ENCODE measurements at regions not wholly inside any gene's neighbourhood (a gene's known extent, or its start where the extent isn't known, plus 50 kb on each side); places are given as distances from the start of the nearest gene placed in this dataset.

DNA sequence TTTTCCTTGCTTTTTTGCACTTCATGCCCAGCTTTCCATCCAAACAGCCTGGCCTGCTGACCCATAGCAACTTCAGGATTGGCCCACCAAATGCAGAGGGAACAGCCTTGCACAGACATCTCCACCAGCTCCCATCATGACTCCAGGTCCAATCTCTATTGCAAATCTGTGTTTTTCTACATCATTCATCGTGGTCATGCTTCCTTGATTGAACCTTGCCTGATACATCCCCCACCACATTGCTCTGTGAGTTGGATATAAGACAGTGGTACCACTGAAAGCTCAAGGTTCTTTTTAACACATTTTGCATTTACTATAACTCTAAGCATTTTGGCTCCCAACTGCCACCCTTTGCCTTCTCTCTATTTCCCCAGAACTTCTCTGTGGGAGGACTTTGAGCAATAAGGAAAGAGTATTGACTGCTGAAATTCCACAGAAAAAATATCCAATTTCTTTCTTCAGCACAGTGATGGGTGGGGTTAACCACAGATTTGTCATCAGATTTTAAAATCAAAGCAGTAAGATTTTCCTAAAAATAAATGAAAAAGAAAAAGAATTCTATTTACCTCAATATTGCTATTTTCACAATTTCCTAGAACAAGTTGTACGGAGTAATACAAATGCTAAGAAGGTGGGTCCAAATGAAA is 114.6 kb upstream of the GALNT15 start:
- no peak for DNase-seq (ENCODE audit: low read depth in 1 of 2, low spot score in 1 of 2)
- in situ Hi-C loops (cut with HindIII; ENCODE audit: low pct_unique_long_range_greater_than_20kb, low sequenced_read_pairs): no loop called here
- no peak for TF ChIP-seq JUND (IDR thresholded peaks at IDR 0.05; ENCODE audit: low read depth)

DNA sequence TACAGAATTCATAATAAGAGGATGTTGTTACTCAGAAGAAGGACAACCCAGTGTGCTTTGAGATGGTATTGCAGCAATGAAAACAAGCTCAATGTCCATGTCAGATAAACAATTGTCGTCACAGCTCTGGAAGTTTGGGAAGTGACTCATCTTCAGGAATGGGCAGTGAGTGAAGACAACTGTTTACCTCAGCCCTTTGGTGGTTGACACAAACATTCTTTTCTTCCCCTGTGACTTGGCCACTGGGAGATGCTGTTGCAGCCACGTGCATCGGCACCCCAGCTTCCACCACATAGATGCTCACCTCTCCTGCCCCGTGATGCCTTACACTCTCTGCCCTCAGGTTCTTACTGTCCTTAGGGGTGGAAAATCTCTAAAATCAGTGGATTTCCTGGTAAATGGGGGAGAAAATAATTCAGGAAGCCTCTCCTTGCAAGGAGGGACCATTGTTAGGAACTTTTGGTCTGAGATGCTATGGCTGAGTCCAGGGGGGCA is 114.1 kb upstream of the GALNT15 start:
- peak; percentile 43 to 93 for DNase-seq (ENCODE audit: low read depth in 1 of 2, low spot score in 1 of 2)
- peak; percentile 72 for TF ChIP-seq JUND (IDR thresholded peaks at IDR 0.05; ENCODE audit: low read depth)
- in situ Hi-C loops (cut with HindIII; ENCODE audit: low pct_unique_long_range_greater_than_20kb, low sequenced_read_pairs): no loop called here

DNA sequence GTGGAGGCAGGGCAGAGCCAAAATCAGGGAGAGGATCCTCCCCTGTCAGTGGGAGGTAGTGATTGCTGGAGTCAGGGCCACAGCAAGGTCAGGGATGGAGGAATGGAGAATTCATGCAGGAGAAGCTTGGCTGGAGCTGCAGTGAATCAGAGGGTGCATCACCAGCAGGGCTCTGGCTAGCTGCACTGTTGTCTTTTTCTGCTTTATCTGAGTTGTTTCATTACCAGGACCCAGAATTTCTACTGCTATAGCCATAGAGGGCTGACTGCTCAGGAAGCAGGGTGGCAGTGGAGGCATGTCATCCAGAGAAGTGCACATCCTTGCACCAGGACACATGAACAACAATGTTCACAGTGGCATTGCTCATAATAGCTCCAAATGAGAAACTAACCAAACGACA is 113.5 kb upstream of the GALNT15 start:
- TF ChIP-seq JUND (IDR thresholded peaks at IDR 0.05; ENCODE audit: low read depth): no peak
- no peak for DNase-seq (ENCODE audit: low read depth in 1 of 2, low spot score in 1 of 2)
- in situ Hi-C loops (cut with HindIII; ENCODE audit: low pct_unique_long_range_greater_than_20kb, low sequenced_read_pairs): no loop called here

DNA sequence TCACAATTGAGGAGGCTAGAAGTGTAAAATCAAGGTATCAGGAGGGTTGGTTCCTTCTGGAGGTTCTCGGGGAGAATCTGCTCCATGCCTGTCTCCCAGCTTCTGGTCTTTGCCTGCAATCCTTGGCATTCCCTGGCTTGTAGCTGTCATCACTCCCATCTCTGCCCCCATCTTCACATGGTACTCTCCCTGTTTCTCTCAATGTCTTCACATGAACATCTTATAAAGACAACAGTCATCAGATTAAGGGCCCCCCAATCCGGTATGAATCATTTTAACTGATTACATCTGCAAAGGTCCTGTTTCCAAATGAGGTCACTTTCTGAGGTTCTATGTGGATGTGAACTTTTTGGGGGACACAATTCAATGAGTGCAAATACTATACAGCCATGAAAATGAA is 113.0 kb upstream of the GALNT15 start:
- DNase-seq (ENCODE audit: low read depth in 1 of 2, low spot score in 1 of 2): no peak
- no peak for TF ChIP-seq JUND (IDR thresholded peaks at IDR 0.05; ENCODE audit: low read depth)
- in situ Hi-C loops (cut with HindIII; ENCODE audit: low pct_unique_long_range_greater_than_20kb, low sequenced_read_pairs): no loop called here

DNA sequence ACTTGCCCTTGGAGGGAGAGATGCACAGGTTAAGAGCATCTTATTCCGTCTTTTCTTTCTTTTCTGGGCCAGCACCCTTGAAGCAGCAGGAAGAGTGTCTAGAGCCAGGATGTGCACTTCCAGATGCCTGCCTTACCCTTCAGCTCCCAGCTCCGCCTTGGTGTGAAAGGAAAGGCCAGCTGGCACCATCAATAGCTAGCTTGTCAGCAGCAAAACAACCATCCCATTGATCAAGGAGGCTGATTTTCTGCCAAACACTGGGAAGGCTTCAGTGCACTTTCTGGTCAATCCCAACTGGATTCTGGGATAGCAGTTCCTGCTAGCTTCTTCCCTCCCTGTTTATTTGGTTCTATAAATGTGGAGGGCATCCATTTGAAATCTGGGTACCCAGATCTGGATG is 110.9 kb upstream of the GALNT15 start:
- no peak for TF ChIP-seq JUND (IDR thresholded peaks at IDR 0.05; ENCODE audit: low read depth)
- in situ Hi-C loops (cut with HindIII; ENCODE audit: low pct_unique_long_range_greater_than_20kb, low sequenced_read_pairs): no loop called here
- no peak for DNase-seq (ENCODE audit: low read depth in 1 of 2, low spot score in 1 of 2)

DNA sequence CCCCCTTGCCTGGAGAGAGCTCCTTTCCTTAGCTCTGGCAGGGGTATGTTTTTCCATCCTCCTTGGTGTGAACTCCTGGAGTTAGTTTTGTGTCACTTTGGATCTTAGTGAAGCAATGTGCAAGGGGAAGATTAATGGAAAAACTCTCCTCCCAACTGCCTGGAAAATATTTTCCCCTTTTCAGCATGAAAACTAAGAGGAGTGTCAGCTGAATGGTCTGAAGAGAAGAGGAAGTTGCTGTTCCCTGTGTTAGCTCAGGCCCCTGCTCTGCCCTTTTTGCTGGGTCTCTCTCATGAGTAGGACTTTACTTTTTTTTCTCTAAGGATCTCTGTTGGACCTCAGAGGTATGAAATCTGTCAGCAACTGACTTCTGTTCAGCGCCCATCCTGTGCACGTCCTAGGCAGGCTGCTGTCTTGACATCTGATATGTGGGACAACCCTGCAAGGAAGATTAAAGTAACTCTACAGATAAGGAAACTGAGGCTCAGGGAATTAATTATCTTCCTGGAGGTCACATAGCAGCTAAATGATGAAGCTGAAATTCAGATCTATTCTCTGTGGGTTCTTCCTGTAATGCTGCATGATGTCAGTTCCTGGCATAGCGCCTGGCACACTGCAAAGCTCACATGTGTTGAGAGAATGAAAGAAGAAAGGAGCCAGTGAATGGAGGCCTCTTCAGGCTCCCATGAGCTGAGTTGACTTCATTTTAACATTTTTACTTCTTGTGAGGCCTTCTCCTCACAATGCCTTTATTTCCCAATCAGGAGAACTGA is 109.7 kb upstream of the GALNT15 start:
- in situ Hi-C loops (cut with HindIII; ENCODE audit: low pct_unique_long_range_greater_than_20kb, low sequenced_read_pairs): no loop called here
- TF ChIP-seq JUND (IDR thresholded peaks at IDR 0.05; ENCODE audit: low read depth): no peak
- DNase-seq (ENCODE audit: low read depth in 1 of 2, low spot score in 1 of 2): peak in 1 of 2 experiments; percentile 35

DNA sequence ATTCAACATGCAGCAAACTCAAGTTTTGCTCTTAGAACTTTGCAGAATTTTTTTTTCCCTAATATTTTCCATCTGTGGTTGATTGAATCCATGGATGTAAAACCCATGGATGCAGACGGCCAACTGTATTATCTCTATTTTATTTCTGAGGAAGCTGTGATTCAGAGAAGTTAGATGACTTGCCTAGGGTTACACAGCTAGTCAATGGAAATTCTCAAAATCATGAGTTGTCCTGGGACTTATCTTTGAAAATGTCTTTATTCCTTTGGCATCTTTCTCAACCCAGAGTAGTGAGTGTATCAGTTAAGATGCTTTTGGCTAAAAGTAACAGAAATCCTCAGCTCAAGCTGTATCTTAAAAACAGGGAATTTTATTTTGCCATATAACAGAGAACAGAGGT is 107.9 kb upstream of the GALNT15 start:
- in situ Hi-C loops (cut with HindIII; ENCODE audit: low pct_unique_long_range_greater_than_20kb, low sequenced_read_pairs): no loop called here
- no peak for DNase-seq (ENCODE audit: low read depth in 1 of 2, low spot score in 1 of 2)
- TF ChIP-seq JUND (IDR thresholded peaks at IDR 0.05; ENCODE audit: low read depth): no peak

DNA sequence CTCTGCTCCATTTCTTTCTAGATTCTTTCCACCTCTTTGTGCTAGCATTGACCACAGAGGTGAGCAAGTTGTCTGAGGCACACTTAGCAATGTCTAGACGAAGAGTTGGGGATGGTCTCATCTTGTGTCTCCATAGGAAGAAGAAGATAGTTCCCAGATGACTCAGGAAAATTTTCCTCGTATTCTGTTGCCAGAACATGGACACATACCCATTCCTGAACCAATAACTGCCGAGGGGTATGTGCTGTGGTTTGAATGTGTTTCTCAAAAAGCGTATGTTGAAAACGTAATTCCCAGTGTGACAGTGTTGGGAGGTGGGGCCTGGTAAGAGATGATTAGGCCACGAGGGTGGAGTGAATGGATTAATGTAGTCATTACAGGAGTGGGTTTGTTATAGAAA is 107.5 kb upstream of the GALNT15 start:
- no peak for TF ChIP-seq JUND (IDR thresholded peaks at IDR 0.05; ENCODE audit: low read depth)
- no peak for DNase-seq (ENCODE audit: low read depth in 1 of 2, low spot score in 1 of 2)
- in situ Hi-C loops (cut with HindIII; ENCODE audit: low pct_unique_long_range_greater_than_20kb, low sequenced_read_pairs): no loop called here

DNA sequence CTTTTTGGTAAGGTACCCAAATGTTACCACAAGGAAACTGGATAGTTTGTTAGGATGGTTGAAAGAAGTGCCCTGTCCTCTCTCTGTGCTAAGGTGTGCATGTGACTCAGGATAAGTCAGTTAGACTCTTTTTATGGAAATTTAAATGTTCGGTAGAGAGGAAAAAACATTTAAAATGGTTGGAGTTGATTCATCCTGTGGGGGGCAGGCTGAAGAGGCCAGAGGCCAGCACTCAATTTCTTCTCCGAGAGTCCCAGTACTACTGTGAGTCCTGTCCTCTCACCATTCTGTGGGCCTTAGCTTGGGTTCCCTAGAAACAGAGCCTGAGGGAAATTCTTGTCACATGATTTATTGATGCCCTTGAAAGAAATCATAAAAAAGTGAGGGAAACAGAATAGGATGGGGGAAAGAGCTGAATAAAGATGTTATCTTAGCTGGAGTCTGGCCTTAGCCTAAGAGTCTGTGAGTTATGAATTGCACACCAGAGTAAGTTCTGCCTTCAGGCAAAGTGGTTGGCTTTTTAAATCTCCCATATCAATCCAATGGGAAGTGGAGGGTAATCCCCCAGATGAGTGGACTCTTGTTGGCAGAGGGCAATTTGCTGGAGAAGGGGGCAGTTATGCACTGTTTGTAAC is 106.5 kb upstream of the GALNT15 start:
- TF ChIP-seq JUND (IDR thresholded peaks at IDR 0.05; ENCODE audit: low read depth): no peak
- no peak for DNase-seq (ENCODE audit: low read depth in 1 of 2, low spot score in 1 of 2)
- in situ Hi-C loops (cut with HindIII; ENCODE audit: low pct_unique_long_range_greater_than_20kb, low sequenced_read_pairs): no loop called here

DNA sequence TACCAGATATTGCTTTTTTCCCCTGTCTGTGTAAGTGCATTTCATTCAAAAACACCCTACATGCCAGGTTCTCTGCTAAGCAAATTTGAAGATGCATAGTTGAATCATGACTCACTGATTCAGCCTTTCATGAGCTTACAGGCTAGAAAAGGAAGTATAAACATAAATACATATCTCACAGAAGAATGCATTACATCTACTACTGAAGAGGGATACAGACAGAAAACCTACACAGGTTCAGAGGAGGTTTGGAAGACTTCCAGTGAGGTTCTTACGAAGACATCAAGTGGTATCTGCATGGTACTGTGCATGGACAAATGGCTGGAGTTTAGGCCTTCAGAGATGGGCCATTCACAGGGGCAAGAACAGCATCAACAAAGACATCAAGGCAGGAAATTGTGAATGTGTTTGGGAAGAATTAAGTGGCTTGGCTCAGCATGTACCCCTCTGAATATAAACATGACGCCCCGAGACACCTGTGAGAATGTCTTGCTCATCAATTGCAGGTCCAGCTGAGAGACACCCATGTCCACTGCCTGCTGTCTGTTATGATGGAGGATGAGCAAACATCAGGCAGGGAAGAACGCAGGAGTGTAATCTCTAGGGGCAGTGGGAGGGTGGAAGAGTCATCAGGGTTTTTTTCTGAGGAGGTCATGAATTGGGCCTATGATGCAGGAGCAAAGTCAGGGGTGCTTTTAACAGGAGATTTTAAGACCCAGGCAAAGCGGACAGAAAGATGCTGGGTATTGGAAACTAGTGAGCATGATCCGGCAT is 105.1 kb upstream of the GALNT15 start:
- TF ChIP-seq JUND (IDR thresholded peaks at IDR 0.05; ENCODE audit: low read depth): peak; percentile 67; the same call in 1 of the 2 replicates
- in situ Hi-C loops (cut with HindIII; ENCODE audit: low pct_unique_long_range_greater_than_20kb, low sequenced_read_pairs): no loop called here
- peak; percentile 7 to 44 for DNase-seq (ENCODE audit: low read depth in 1 of 2, low spot score in 1 of 2)

DNA sequence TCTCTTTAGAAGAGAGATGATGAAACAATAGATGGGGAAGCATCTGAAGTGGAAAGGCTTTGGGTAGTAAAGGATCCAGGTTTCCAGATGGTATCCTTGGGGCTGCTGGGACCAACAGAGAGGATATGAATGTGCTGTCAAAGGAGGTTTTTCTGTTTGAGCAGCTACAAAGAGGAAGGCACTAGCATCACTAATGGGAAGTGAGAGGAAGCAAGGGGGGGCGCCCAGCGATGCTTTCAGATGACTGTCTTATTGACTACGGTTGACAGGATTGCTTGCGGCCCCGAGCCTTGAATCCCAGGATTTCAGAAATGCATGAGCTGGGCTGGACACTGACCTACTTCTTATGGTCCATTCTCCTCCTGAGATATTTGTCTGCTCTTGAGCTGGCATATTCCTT is 103.8 kb upstream of the GALNT15 start:
- no peak for TF ChIP-seq JUND (IDR thresholded peaks at IDR 0.05; ENCODE audit: low read depth)
- DNase-seq (ENCODE audit: low read depth in 1 of 2, low spot score in 1 of 2): no peak
- in situ Hi-C loops (cut with HindIII; ENCODE audit: low pct_unique_long_range_greater_than_20kb, low sequenced_read_pairs): no loop called here

DNA sequence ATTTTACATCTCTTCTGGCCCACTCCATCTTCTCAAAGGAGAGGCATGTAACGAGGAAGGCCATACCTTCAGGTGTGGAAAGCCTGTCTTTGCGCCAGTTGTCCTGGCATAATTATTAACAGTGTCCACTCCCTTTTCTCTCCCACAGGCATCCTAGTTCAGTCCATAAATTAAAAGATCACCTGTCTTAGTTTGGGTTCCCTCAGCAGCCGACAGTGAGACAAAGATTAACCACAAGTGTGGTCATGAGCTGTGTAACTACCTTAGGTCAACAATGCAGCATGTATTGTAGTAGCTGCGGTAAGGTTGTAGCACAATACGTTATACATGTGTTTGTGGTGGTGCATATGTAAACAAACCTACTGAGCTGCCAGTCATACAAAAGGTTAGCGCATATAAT is 103.3 kb upstream of the GALNT15 start:
- in situ Hi-C loops (cut with HindIII; ENCODE audit: low pct_unique_long_range_greater_than_20kb, low sequenced_read_pairs): no loop called here
- no peak for TF ChIP-seq JUND (IDR thresholded peaks at IDR 0.05; ENCODE audit: low read depth)
- peak in 1 of 2 experiments; percentile 45 for DNase-seq (ENCODE audit: low read depth in 1 of 2, low spot score in 1 of 2)
